ENCODE measurements at regions not wholly inside any gene's neighbourhood (a gene's known extent, or its start where the extent isn't known, plus 50 kb on each side); places are given as distances from the start of the nearest gene placed in this dataset.

- DNase-seq: no peak
Measured at GRCh38 chr21:15405214-15405613, 324.6 kb upstream of the USP25 start.

DNA sequence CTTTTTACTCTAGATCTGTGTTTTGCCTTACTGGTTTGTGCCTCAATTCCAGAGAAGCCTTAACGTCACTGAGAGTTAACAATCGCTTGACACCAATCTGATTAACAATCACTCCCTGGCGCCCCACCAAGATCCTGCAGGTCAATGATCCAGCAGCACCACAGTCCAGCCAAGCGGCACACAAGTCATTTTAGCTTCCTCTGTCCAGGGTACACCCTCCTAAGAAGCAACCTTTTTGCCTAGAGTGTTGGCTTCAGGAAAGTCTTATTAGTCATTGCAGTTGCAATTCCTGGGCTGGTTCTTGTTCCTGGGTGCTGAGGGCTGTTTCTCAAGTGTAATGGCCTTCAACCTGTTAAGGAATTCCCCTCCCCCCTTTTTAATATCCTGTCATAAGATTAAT lies 323.0 kb upstream of the USP25 start:
- DNase-seq: no peak

- DNase-seq: no peak
Measured at GRCh38 chr21:15407585-15407984, 322.2 kb upstream of the USP25 start.

GRCh38 chr21:15408089-15408488 lies 321.7 kb upstream of the USP25 start:
- no peak for DNase-seq

GRCh38 chr21:15409031-15409430 lies 320.8 kb upstream of the USP25 start:
- DNase-seq: no peak

DNA sequence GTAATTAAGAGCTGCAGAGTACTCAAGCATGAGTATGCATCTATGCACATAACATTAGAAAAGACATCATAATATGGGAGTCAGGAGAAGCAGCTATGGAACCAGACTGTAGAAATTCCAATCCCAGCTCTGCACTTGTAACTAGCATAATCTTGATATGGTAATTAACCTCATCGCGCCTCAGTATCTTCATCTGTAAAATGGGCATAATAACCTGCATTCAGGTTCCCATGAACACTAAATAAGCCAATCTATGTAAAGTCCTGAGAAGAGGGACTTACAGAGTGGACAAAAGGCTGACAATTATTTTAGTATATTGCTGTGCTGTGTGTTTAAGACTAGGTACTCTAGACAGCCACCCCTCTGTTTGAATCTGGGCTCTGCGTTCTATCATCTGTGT lies 318.9 kb upstream of the USP25 start:
- no peak for DNase-seq

GRCh38 chr21:15414057-15414456 lies 315.7 kb upstream of the USP25 start:
- no peak for DNase-seq

DNA sequence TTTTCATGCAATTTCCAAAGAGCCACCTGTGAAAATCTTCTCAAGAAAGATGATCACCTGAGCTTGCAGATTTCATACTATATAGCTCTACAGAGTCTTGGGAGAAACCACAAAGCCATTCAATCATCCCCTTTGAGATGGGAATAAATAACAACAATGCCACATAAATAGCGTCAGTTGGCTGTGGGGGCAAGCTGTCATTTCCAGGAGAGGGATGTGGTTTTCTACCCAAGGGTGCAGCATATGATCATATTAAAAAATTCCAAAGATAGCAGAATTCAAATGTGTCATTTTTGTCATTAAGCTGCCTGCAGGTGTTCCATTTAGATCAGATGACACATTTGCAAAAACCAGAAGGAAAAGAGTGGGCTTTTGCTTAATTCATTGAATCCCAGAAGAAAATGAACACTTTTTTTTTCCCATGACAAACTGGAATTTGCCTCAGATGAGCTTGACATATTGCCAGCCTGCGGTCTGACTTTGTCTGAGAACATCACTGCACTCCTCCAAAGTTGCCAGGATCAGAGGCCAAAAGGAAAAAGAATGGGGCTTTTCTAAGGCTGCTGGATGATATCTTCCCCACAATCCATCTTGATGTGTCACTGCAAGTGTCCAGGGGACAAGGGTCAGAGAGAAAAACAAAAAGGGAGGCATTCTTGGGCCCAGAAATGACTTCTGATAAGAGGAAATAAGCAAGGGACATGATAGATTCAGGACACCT lies 314.1 kb upstream of the USP25 start:
- DNase-seq: no peak

- DNase-seq: no peak
Measured at GRCh38 chr21:15421441-15421881, 308.3 kb upstream of the USP25 start.

GRCh38 chr21:15421947-15422346 lies 307.8 kb upstream of the USP25 start:
- DNase-seq: no peak

DNA sequence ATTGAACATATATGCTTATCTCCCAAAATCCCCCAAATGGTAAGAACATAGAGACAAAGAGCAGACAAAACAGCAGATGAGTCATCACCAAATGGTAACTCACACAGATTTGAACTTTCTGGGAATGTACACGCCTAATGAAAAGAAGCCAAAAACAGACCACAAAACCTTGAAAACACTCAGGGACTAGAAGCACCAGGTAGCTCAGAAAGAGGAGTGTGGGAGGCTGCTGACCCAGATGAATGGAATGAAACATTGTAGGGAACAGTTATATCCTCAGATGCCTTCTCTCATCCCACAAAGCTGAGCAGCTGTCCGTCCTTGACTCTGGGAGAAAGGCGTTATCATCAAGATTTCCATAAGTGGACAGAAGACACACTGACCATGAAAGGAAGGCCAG lies 307.0 kb upstream of the USP25 start:
- DNase-seq: no peak

DNA sequence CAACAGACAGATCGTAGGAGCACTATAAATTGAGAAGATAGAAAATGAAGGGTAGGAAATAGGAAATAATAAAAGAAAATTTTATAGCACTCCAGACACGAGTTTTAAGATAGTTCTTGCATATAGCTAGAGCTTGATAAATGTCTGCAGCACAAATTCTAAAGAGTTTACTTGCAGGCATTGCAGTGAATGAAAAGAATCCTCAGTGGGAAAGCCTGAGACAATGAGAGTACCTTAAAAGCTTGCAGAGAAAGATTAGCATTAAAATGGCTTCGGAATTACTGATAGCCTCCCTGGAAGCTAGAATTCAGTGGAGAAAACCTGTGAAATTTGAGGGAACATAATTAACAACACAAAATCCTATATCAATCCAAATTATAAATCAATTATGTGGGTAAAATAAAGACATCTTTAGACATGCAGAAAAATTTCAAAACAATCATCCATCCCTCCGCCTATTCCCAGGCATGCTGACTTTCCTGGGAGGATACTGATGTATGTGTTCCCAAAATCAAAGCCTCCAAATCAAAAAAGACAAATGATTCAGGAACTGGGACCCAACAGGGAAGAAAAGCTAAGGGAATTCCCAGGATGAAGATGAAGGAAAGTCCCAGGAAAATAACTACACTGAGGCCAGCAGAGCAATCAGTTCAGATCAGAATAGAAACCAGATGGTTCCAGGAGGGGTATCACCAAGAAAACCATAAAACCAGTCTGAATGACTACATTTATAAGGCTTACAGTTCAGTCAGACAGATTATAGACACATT lies 305.9 kb upstream of the USP25 start:
- no peak for DNase-seq

GRCh38 chr21:15425049-15425448 lies 304.7 kb upstream of the USP25 start:
- DNase-seq: no peak

DNA sequence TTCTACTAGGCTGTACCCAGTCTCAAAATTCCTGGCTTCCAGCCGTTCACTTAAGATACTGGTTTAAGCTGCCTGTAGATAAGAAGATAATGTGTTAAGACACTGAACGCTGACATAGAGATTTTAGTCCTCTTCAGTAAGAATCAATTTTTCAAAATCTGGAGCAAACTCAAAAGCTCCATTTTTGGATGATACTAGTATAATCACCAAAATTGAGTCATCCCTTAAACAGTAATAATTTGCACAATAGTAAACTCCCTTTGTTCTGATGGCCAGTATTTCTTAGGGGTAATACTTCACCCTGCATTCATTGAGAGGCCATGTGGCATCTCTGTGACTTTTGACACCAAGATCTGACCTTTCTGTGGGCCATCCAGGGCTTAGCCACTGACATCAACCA lies 299.8 kb upstream of the USP25 start:
- no peak for DNase-seq

DNA sequence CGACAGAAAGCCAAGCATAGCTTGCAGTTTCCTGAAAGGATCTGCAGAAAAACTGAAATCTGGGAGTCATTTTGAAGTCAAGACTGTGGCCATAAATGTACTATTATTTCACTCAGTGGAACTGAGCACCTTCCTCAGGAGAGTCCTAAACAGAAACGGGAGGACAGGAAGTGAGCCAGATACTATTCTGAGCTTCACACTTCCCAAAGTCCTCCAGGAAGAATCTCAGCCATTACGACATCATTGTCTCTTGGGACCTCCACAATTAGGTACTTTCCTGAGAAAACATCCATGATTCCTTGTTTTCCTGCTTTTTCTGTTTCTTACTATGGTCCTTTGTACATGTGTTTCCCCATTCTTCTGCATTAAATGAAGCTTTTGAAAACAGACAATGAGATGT lies 299.2 kb upstream of the USP25 start:
- DNase-seq: no peak

GRCh38 chr21:15431053-15431452 lies 298.7 kb upstream of the USP25 start:
- DNase-seq: no peak

DNA sequence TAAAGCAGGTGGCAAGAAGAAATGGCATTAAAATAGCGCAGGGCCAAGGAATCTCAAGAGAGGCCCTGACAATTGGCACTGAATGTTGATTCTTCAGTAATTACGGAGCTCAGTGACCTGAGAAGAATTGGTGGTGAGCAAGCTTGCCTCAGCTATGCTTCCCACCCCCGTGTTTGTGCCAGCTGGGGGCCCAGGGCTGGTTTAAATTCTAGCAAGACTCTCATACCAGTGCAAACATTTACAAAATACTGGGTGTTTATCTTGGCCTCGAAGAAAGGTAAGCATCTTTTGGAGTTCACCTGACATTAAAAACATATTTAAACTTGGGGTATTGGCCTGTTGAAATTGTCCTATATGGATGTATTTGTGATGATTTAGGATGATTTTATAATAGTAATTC lies 296.7 kb upstream of the USP25 start:
- DNase-seq: no peak

- no peak for DNase-seq
Measured at GRCh38 chr21:15434163-15434905, 295.4 kb upstream of the USP25 start.

GRCh38 chr21:15436031-15436430 lies 293.8 kb upstream of the USP25 start:
- peak; percentile 14 for DNase-seq

DNA sequence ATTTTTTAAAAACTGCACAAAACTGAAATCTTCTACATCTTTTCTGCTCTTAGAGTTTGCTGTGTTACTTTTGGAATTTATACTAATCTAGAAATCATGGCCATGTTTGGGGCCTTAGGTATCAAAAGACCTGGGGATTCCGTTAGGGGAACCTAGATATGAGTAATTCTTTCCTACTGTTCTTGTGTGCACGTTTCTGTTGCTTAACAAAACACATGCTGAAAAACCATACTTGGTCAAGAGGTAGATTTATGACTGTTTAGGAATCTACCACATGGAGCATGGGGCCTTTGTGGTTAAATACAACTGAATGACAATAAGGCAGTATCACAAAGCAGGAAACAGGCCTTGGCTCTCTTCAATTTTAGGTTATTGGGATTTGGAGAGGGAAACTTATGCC lies 291.9 kb upstream of the USP25 start:
- peak; percentile 69 for DNase-seq

- DNase-seq: peak; percentile 52
Measured at GRCh38 chr21:15439726-15440125, 290.1 kb upstream of the USP25 start.

- peak; percentile 64 for DNase-seq
Measured at GRCh38 chr21:15441060-15441493, 288.7 kb upstream of the USP25 start.

GRCh38 chr21:15441992-15442391 lies 287.8 kb upstream of the USP25 start:
- DNase-seq: no peak

All from KG1 (cell line).